Upper lobe of left lung (tissue), 4 donors: ENCODE measurements at regions not wholly inside any gene's neighbourhood (a gene's known extent, or its start where the extent isn't known, plus 50 kb on each side); places are given as distances from the start of the nearest gene placed in this dataset.

ENCODE experiments used
- EP300 ChIP-seq, 4 donors: sonication (generic); formaldehyde crosslinking; IDR thresholded peaks; one replicate each; pipeline ENCODE4 v1.5.1; 2017; ENCODE audit warnings: antibody characterized with exemption in 4 of 4, control low read depth in 2 of 4
- POLR2A ChIP-seq, 4 donors: fragments of 450-650 bp; IDR thresholded peaks; one replicate each; pipeline ENCODE4 v1.5.1; 2016 to 2017; ENCODE audit warnings: antibody characterized with exemption in 4 of 4, mild to moderate bottlenecking in 2 of 4
- POLR2AphosphoS5 ChIP-seq, 2 donors: sonication (generic); formaldehyde crosslinking; IDR thresholded peaks; one replicate each; pipeline ENCODE4 v1.5.1; 2017; ENCODE audit warnings: antibody characterized with exemption in 2 of 2
- TF ChIP-seq, protein P1 (sequence below), 6 experiments: fragments of 450-650 bp in 4 of 6; fragments of 200-600 bp in 2 of 6; sonication (generic) in 2 of 6; IDR thresholded peaks; one replicate each; pipeline ENCODE4 v1.5.1; 2016 to 2019; ENCODE audit warnings: antibody characterized with exemption in 6 of 6

GRCh38 chr20:43363506-43363905 is 94.2 kb upstream of the SRSF6 start:
- TF ChIP-seq, protein P1, sequence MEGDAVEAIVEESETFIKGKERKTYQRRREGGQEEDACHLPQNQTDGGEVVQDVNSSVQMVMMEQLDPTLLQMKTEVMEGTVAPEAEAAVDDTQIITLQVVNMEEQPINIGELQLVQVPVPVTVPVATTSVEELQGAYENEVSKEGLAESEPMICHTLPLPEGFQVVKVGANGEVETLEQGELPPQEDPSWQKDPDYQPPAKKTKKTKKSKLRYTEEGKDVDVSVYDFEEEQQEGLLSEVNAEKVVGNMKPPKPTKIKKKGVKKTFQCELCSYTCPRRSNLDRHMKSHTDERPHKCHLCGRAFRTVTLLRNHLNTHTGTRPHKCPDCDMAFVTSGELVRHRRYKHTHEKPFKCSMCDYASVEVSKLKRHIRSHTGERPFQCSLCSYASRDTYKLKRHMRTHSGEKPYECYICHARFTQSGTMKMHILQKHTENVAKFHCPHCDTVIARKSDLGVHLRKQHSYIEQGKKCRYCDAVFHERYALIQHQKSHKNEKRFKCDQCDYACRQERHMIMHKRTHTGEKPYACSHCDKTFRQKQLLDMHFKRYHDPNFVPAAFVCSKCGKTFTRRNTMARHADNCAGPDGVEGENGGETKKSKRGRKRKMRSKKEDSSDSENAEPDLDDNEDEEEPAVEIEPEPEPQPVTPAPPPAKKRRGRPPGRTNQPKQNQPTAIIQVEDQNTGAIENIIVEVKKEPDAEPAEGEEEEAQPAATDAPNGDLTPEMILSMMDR (IDR thresholded peaks at IDR 0.05): no peak
- TF ChIP-seq POLR2A (IDR thresholded peaks at IDR 0.05): no peak
- TF ChIP-seq POLR2AphosphoS5 (IDR thresholded peaks at IDR 0.05): no peak
- TF ChIP-seq EP300 (IDR thresholded peaks at IDR 0.05): no peak
